K562 (cell line): ENCODE measurements at regions not wholly inside any gene's neighbourhood (a gene's known extent, or its start where the extent isn't known, plus 50 kb on each side); places are given as distances from the start of the nearest gene placed in this dataset.

ENCODE experiments used
- ATAC-seq: fragments of 200-7000 bp; cut with Tn5 transposase; 3 replicates; pipeline ENCODE4 v1.9.1; 2020; ENCODE audit warnings: moderate library complexity
- BruUV-seq: library from RNA; stranded (reverse); fragments of 400-500 nt; replicated peaks from 2 replicates; lab custom pipeline; 2021; lab: Mats Ljungman, UMichigan
- CTCF ChIA-PET: fragments of 300-600 bp; formaldehyde crosslinking; extraction: SDS; loops from one replicate; lab custom pipeline; 2021; ENCODE audit warnings: low intra/inter-chr PET ratio; lab: Yijun Ruan, JAX
- POLR2A ChIA-PET: fragments of 300-600, 350-650 bp; sonication (Branson Sonifier 250); formaldehyde crosslinking; extraction: SDS; loops from one replicate; lab custom pipeline; 2021; ENCODE audit warnings: antibody characterized with exemption, inconsistent platforms; lab: Yijun Ruan, JAX
- DNase-seq, 4 experiments: peaks; one replicate each; pipeline versions ENCODE4 v3.0.0 to v3.0.0-alpha.2; 2011 to 2018; ENCODE audit warnings: low spot score in 3 of 4, mixed read lengths in 3 of 4; ENCODE audit errors: extremely low read depth in 1 of 4
- FAIRE-seq: peaks from 2 replicates; lab custom pipeline; 2011; peaks lifted over from hg19 to GRCh38; lab: Jason Lieb, UNC
- H2AFZ ChIP-seq: 2 replicates; pipeline ENCODE4 v1.6.0; 2011; ENCODE audit warnings: low read depth, low read length, control low read depth, inconsistent platforms
- H3K27ac ChIP-seq: fragments of 200-600 bp; 3 replicates; pipeline ENCODE4 v1.8.0; 2011; ENCODE audit warnings: low read depth, mild to moderate bottlenecking, control low read depth, inconsistent platforms, low read length, moderate library complexity, mixed read lengths; ENCODE audit errors: extremely low read depth
- H3K27me3 ChIP-seq, 2 experiments: fragments of 300-600 bp in 1 of 2; 2 replicates in 1 of 2; 3 replicates in 1 of 2; pipeline versions ENCODE4 v1.6.0 to v1.8.0; 2011; ENCODE audit warnings: inconsistent platforms in 2 of 2, low read length in 2 of 2, mild to moderate bottlenecking in 1 of 2, mixed read lengths in 1 of 2, moderate library complexity in 1 of 2; ENCODE audit not compliant: control insufficient read depth in 2 of 2, insufficient read depth in 2 of 2
- H3K36me3 ChIP-seq: fragments of 300-600 bp; 3 replicates; pipeline ENCODE4 v1.8.0; 2011; ENCODE audit warnings: mild to moderate bottlenecking, low read length, inconsistent platforms; ENCODE audit not compliant: control insufficient read depth, insufficient read depth
- H3K4me1 ChIP-seq, 2 experiments: fragments of 200-600 bp in 1 of 2; replicated peaks in 1 of 2; 2 replicates in 1 of 2; 3 replicates in 1 of 2; pipeline versions ENCODE4 v1.5.1 to v1.8.0; 2011; ENCODE audit warnings: inconsistent platforms in 2 of 2, low read length in 2 of 2, mild to moderate bottlenecking in 1 of 2, mixed read lengths in 1 of 2, moderate library complexity in 1 of 2; ENCODE audit not compliant: control insufficient read depth in 2 of 2, insufficient read depth in 2 of 2
- H3K4me2 ChIP-seq: 2 replicates; pipeline ENCODE4 v1.6.1; 2011; ENCODE audit warnings: low read length, control low read depth, inconsistent platforms, mixed read lengths; ENCODE audit not compliant: insufficient read depth
- H3K4me3 ChIP-seq: fragments of 200-600 bp; sonication (generic), shearing (Covaris generic); 2 replicates; pipeline ENCODE4 v1.5.1; 2016; ENCODE audit warnings: control low read depth, inconsistent platforms
- H3K79me2 ChIP-seq: fragments of 200-600 bp; 3 replicates; pipeline ENCODE4 v1.8.0; 2011; ENCODE audit warnings: low read length, inconsistent platforms; ENCODE audit not compliant: control insufficient read depth, insufficient read depth
- H3K9ac ChIP-seq, 2 experiments: 2 replicates each; pipeline versions ENCODE4 v1.6.0 to v1.6.1; 2011; ENCODE audit warnings: low read depth in 2 of 2, low read length in 2 of 2, control low read depth in 1 of 2, inconsistent platforms in 1 of 2, mild to moderate bottlenecking in 1 of 2, mixed read lengths in 1 of 2; ENCODE audit not compliant: insufficient read depth in 1 of 2
- H3K9me1 ChIP-seq: one replicate; pipeline ENCODE4 v1.6.0; 2011; ENCODE audit warnings: inconsistent platforms, mild to moderate bottlenecking, low read length, moderate library complexity; ENCODE audit not compliant: control insufficient read depth, insufficient read depth
- H3K9me3 ChIP-seq: replicated peaks from 2 replicates; pipeline ENCODE4 v1.5.1; 2011; ENCODE audit warnings: low read depth, low read length, inconsistent platforms; ENCODE audit not compliant: control insufficient read depth, insufficient read depth
- H4K20me1 ChIP-seq: replicated peaks from 2 replicates; pipeline ENCODE4 v1.6.1; 2011; ENCODE audit warnings: low read length, inconsistent platforms, mixed read lengths; ENCODE audit not compliant: control insufficient read depth, insufficient read depth
- CBFB ChIP-seq: sonication (generic); formaldehyde crosslinking; IDR thresholded peaks from 2 replicates; pipeline ENCODE4 v1.4.0; 2020; ENCODE audit warnings: mild to moderate bottlenecking, missing genetic modification reagents
- CCAR2 ChIP-seq: fragments of 200-400 bp; formaldehyde crosslinking; IDR thresholded peaks from 2 replicates; pipeline ENCODE4 v1.6.1; 2017; ENCODE audit warnings: mild to moderate bottlenecking, low read depth, low read length
- CXXC5 ChIP-seq: fragments of 250-450 bp; sonication (Bioruptor Pico); IDR thresholded peaks from 2 replicates; pipeline ENCODE4 v1.8.0; 2022; ENCODE audit warnings: inconsistent platforms, mild to moderate bottlenecking, moderate library complexity
- FOXO4 ChIP-seq: fragments of 450-650 bp; formaldehyde crosslinking; IDR thresholded peaks from 2 replicates; pipeline ENCODE4 v1.4.0; 2020; ENCODE audit warnings: mild to moderate bottlenecking, moderate library complexity
- FOXP4 ChIP-seq: sonication (generic); formaldehyde crosslinking; IDR thresholded peaks from 2 replicates; pipeline ENCODE4 v1.8.0; 2022; ENCODE audit warnings: mild to moderate bottlenecking, missing genetic modification reagents, borderline replicate concordance
- GABPB2 ChIP-seq: fragments of 250-450 bp; sonication (Bioruptor Pico); conservative IDR thresholded peaks from 2 replicates; pipeline ENCODE4 v1.5.1; 2021; ENCODE audit warnings: mild to moderate bottlenecking
- PKNOX1 ChIP-seq: fragments of 450-650 bp; IDR thresholded peaks from 2 replicates; pipeline ENCODE4 v1.6.1; 2016
- POLR2G ChIP-seq: fragments of 200-400 bp; formaldehyde crosslinking; IDR thresholded peaks from 2 replicates; pipeline ENCODE4 v1.6.1; 2017; ENCODE audit warnings: low read depth, mild to moderate bottlenecking, antibody characterized with exemption, low read length, moderate library complexity
- SMARCE1 ChIP-seq: fragments of 450-650 bp; IDR thresholded peaks from 2 replicates; pipeline ENCODE4 v1.7.1; 2016; ENCODE audit warnings: mild to moderate bottlenecking
- ZBTB17 ChIP-seq: fragments of 450-650 bp; formaldehyde crosslinking; IDR thresholded peaks from 2 replicates; pipeline ENCODE4 v1.4.0; 2020; ENCODE audit warnings: mild to moderate bottlenecking
- whole genome bisulfite sequencing: fragments of 100-300 bp; shearing (Covaris generic); methylation state at CpG from one replicate; pipeline ENCODE4 v1.1.6; 2016; ENCODE audit warnings: low coverage, mixed read lengths; ENCODE audit not compliant: insufficient coverage; ENCODE audit errors: missing lambda C conversion rate; 5-methylcytosine and 5-hydroxymethylcytosine counted together
- in situ Hi-C: fragments of 300-500 bp; cut with MboI; formaldehyde crosslinking; loops from 4 replicates; pipeline ENCODE4 v1.15.0; 2018; ENCODE audit warnings: inconsistent platforms, mixed read lengths
- intact Hi-C: fragments of 100-400 bp; cut with micrococcal nuclease; formaldehyde crosslinking; loops from 2 replicates; pipeline ENCODE4 v1.14.2; 2022

GRCh38 chr15:29456964-29457363 is 187.3 kb upstream of the NSMCE3 start:
- H3K4me1 ChIP-seq, result no peaks in the 10 kb centered on the region
- peaks cover 0 to 31% of the 10 kb centered on the region in 2 experiments; a peak in 2 of 5 replicates for H3K27me3 ChIP-seq
- ATAC-seq (no peak), FAIRE-seq (no peak), DNase-seq (no peak)
- H3K9ac ChIP-seq, result no peak overlapping the region
- no TSS peak for BruUV-seq
- no peak overlapping the region for H2AFZ ChIP-seq
- 1% methylated on average over 8 of the region's 8 CpGs for WGBS
- no peaks in the 10 kb centered on the region for H3K9me3 ChIP-seq
- in situ Hi-C loops, result no loop called here
- H4K20me1 ChIP-seq, result no peaks in the 10 kb centered on the region
- no peaks in the 10 kb centered on the region for H3K79me2 ChIP-seq
- H3K4me3 ChIP-seq, result no peak overlapping the region
- POLR2A ChIA-PET, result no interaction called here
- no peak overlapping the region for H3K4me2 ChIP-seq
- CTCF ChIA-PET, result no interaction called here
- no peak for TF ChIP-seq PKNOX1
- TF ChIP-seq FOXO4, result no peak
- no peak for TF ChIP-seq ZBTB17 (CRISPR knock-in tag)
- H3K9me1 ChIP-seq, result no peaks in the 10 kb centered on the region
- intact Hi-C loops, result no loop called here
- H3K27ac ChIP-seq, result no peak overlapping the region
- no peaks in the 10 kb centered on the region for H3K36me3 ChIP-seq

- TF ChIP-seq GABPB2 (CRISPR knock-in tag), result no peak
- no peak for TF ChIP-seq CXXC5 (CRISPR knock-in tag)
- TF ChIP-seq FOXP4 (CRISPR knock-in tag), result no peak
- TF ChIP-seq CCAR2, result no peak
- TF ChIP-seq SMARCE1, result no peak
- TF ChIP-seq CBFB (CRISPR knock-in tag), result no peak
- TF ChIP-seq POLR2G, result no peak
- no TSS peak for BruUV-seq
- no peaks in the 10 kb centered on the region for H3K79me2 ChIP-seq
- no peak for ATAC-seq
- no peak for DNase-seq
- no peak overlapping the region for H3K4me2 ChIP-seq
- WGBS, result 0% methylated on average over 4 of the region's 4 CpGs
- H4K20me1 ChIP-seq, result no peaks in the 10 kb centered on the region
- no peak overlapping the region for H3K27ac ChIP-seq
- CTCF ChIA-PET, result no interaction called here
- intact Hi-C loops (no loop called here), in situ Hi-C loops (no loop called here)
- no peaks in the 10 kb centered on the region for H3K9me3 ChIP-seq
- no peaks in the 10 kb centered on the region for H3K9me1 ChIP-seq
- H3K9ac ChIP-seq, result no peak overlapping the region
- POLR2A ChIA-PET, result no interaction called here
- FAIRE-seq, result no peak
- H3K4me1 ChIP-seq, result no peaks in the 10 kb centered on the region
- no peak overlapping the region for H2AFZ ChIP-seq
- H3K36me3 ChIP-seq, result no peaks in the 10 kb centered on the region
- no peak overlapping the region for H3K4me3 ChIP-seq
- peaks cover 0 to 28% of the 10 kb centered on the region in 2 experiments; a peak in 2 of 5 replicates for H3K27me3 ChIP-seq
Measured at GRCh38 chr15:29456255-29456654, 186.6 kb upstream of the NSMCE3 start.
